NT2/D1 (cell line): ENCODE measurements at regions not wholly inside any gene's neighbourhood (a gene's known extent, or its start where the extent isn't known, plus 50 kb on each side); places are given as distances from the start of the nearest gene placed in this dataset.

Experiments
- DNase-seq: peaks from one replicate; pipeline ENCODE4 v3.0.0-alpha.2; 2011; ENCODE audit warnings: low read depth, low spot score
- H3K27me3 ChIP-seq: 2 replicates; pipeline ENCODE4 v1.6.0; 2011; ENCODE audit warnings: mild to moderate bottlenecking; ENCODE audit not compliant: insufficient read length, insufficient read depth
- H3K36me3 ChIP-seq: 2 replicates; pipeline ENCODE4 v1.6.1; 2011; ENCODE audit warnings: mild to moderate bottlenecking, low read length, mixed read lengths; ENCODE audit not compliant: insufficient read depth, insufficient read length
- H3K4me1 ChIP-seq: 2 replicates; pipeline ENCODE4 v1.5.1; 2011; ENCODE audit not compliant: insufficient read depth, insufficient read length
- H3K4me3 ChIP-seq: 2 replicates; pipeline ENCODE4 v1.5.1; 2011; ENCODE audit warnings: low read depth; ENCODE audit not compliant: insufficient read length
- H3K9ac ChIP-seq: 2 replicates; pipeline ENCODE4 v1.6.0; 2011; ENCODE audit warnings: low read depth; ENCODE audit not compliant: insufficient read length
- H3K9me3 ChIP-seq: 2 replicates; pipeline ENCODE4 v1.5.1; 2011; ENCODE audit warnings: mild to moderate bottlenecking, low read length; ENCODE audit not compliant: insufficient read depth
- SUZ12 ChIP-seq: IDR thresholded peaks from 2 replicates; pipeline ENCODE4 v1.6.1; 2011; ENCODE audit not compliant: insufficient read length, insufficient read depth; ENCODE audit errors: extremely low read depth
- YY1 ChIP-seq: IDR thresholded peaks from 2 replicates; pipeline ENCODE4 v1.6.1; 2011; ENCODE audit not compliant: insufficient read length, insufficient read depth
- ZNF274 ChIP-seq: IDR thresholded peaks from 2 replicates; pipeline ENCODE4 v1.6.1; 2011; ENCODE audit warnings: mild to moderate bottlenecking, low read depth, low read length

GRCh38 chr14:101695659-101696058, 65.8 kb upstream of the PPP2R5C start:
- no peak for DNase-seq
- Histone ChIP-seq H3K9ac (no peak overlapping the region), H3K36me3 (no peaks in the 10 kb centered on the region), H3K4me1 (no peaks in the 10 kb centered on the region), H3K27me3 (no peaks in the 10 kb centered on the region), H3K4me3 (no peak overlapping the region), H3K9me3 (no peaks in the 10 kb centered on the region; the same call in 1 of the 2 replicates)
- no peak for TF ChIP-seq YY1
- no peak for TF ChIP-seq SUZ12
- no peak for TF ChIP-seq ZNF274

GRCh38 chr14:101704140-101704539, 57.4 kb upstream of the PPP2R5C start:
- no peak for TF ChIP-seq ZNF274
- no peak for TF ChIP-seq SUZ12
- TF ChIP-seq YY1, result no peak
- no peaks in the 10 kb centered on the region for H3K36me3 ChIP-seq
- peaks cover 16% of the 10 kb centered on the region for H3K4me1 ChIP-seq
- no peak overlapping the region for H3K4me3 ChIP-seq
- DNase-seq, result no peak
- no peak overlapping the region for H3K9ac ChIP-seq
- no peaks in the 10 kb centered on the region for H3K27me3 ChIP-seq
- no peaks in the 10 kb centered on the region for H3K9me3 ChIP-seq

GRCh38 chr14:101705733-101706508, 55.6 kb upstream of the PPP2R5C start:
- H3K4me1 ChIP-seq, result peaks cover 19% of the 10 kb centered on the region
- H3K36me3 ChIP-seq, result no peaks in the 10 kb centered on the region
- peak overlapping the region; percentile 16 for H3K9ac ChIP-seq
- no peak overlapping the region for H3K4me3 ChIP-seq
- no peak for DNase-seq
- TF ChIP-seq SUZ12 (no peak), ZNF274 (no peak), YY1 (no peak)
- H3K27me3 ChIP-seq, result no peaks in the 10 kb centered on the region
- H3K9me3 ChIP-seq, result no peaks in the 10 kb centered on the region

- TF ChIP-seq ZNF274 (no peak), YY1 (no peak), SUZ12 (no peak)
Measured at GRCh38 chr14:101706509-101707067, 54.9 kb upstream of the PPP2R5C start.

GRCh38 chr14:101707068-101707842, 54.3 kb upstream of the PPP2R5C start:
- H3K4me3 ChIP-seq, result no peak overlapping the region
- H3K4me1 ChIP-seq, result peaks cover 22% of the 10 kb centered on the region
- peak; percentile 60 for DNase-seq
- H3K36me3 ChIP-seq, result no peaks in the 10 kb centered on the region
- H3K27me3 ChIP-seq, result no peaks in the 10 kb centered on the region
- H3K9ac ChIP-seq, result peak overlapping the region; percentile 9
- TF ChIP-seq YY1 (no peak), SUZ12 (no peak), ZNF274 (no peak)
- no peaks in the 10 kb centered on the region for H3K9me3 ChIP-seq

More at GRCh38 chr14:101706509-101707067, 54.9 kb upstream of the PPP2R5C start:
- Histone ChIP-seq H3K4me1 (peaks cover 22% of the 10 kb centered on the region), H3K36me3 (no peaks in the 10 kb centered on the region), H3K27me3 (no peaks in the 10 kb centered on the region), H3K9ac (peak overlapping the region; percentile 16), H3K9me3 (no peaks in the 10 kb centered on the region), H3K4me3 (no peak overlapping the region)
- DNase-seq, result no peak

- H3K4me3 ChIP-seq, result no peak overlapping the region
- DNase-seq, result no peak
- no peaks in the 10 kb centered on the region for H3K27me3 ChIP-seq
- H3K9ac ChIP-seq, result peak overlapping the region; percentile 32
- TF ChIP-seq YY1, result no peak
- TF ChIP-seq SUZ12, result no peak
- TF ChIP-seq ZNF274, result no peak
- H3K4me1 ChIP-seq, result peaks cover 22% of the 10 kb centered on the region
- H3K36me3 ChIP-seq, result no peaks in the 10 kb centered on the region
- H3K9me3 ChIP-seq, result no peaks in the 10 kb centered on the region
Measured at GRCh38 chr14:101707863-101708620, 53.5 kb upstream of the PPP2R5C start.
